Middle frontal gyrus (tissue), 1 donor: ENCODE measurements at regions not wholly inside any gene's neighbourhood (a gene's known extent, or its start where the extent isn't known, plus 50 kb on each side); places are given as distances from the start of the nearest gene placed in this dataset.

Experiments
- DNase-seq: peaks from one replicate; pipeline ENCODE4 v3.0.0-alpha.2; 2015; ENCODE audit warnings: low spot score; ENCODE audit errors: extremely low spot score

GRCh38 chr2:23106242-23106785, 278.7 kb upstream of the KLHL29 start:
- no peak for DNase-seq

- DNase-seq = no peak
Measured at GRCh38 chr2:23107327-23107941, 277.5 kb upstream of the KLHL29 start.

- no peak for DNase-seq
Measured at GRCh38 chr2:23111263-23111662, 273.7 kb upstream of the KLHL29 start.

GRCh38 chr2:23112517-23112916, 272.5 kb upstream of the KLHL29 start:
- DNase-seq = no peak

- no peak for DNase-seq
Measured at GRCh38 chr2:23114299-23114698, 270.7 kb upstream of the KLHL29 start.

GRCh38 chr2:23118313-23118712, 266.7 kb upstream of the KLHL29 start:
- no peak for DNase-seq

GRCh38 chr2:23118894-23119293, 266.1 kb upstream of the KLHL29 start:
- DNase-seq = no peak

- DNase-seq = no peak
Measured at GRCh38 chr2:23120161-23120560, 264.8 kb upstream of the KLHL29 start.

- no peak for DNase-seq
Measured at GRCh38 chr2:23121968-23122648, 262.9 kb upstream of the KLHL29 start.

GRCh38 chr2:23122681-23123215, 262.2 kb upstream of the KLHL29 start:
- DNase-seq = no peak

GRCh38 chr2:23123686-23124085, 261.3 kb upstream of the KLHL29 start:
- no peak for DNase-seq

GRCh38 chr2:23124214-23124750, 260.7 kb upstream of the KLHL29 start:
- DNase-seq = no peak

GRCh38 chr2:23127465-23127864, 257.5 kb upstream of the KLHL29 start:
- DNase-seq = no peak

GRCh38 chr2:23128684-23129292, 256.2 kb upstream of the KLHL29 start:
- DNase-seq = no peak

- no peak for DNase-seq
Measured at GRCh38 chr2:23131066-23131575, 253.9 kb upstream of the KLHL29 start.

GRCh38 chr2:23132000-23132399, 253.0 kb upstream of the KLHL29 start:
- DNase-seq = no peak

- DNase-seq = no peak
Measured at GRCh38 chr2:23132823-23133595, 252.0 kb upstream of the KLHL29 start.

GRCh38 chr2:23134726-23135125, 250.3 kb upstream of the KLHL29 start:
- DNase-seq = no peak

- DNase-seq = peak; percentile 45
Measured at GRCh38 chr2:23135481-23136100, 249.4 kb upstream of the KLHL29 start.

GRCh38 chr2:23137166-23137565, 247.8 kb upstream of the KLHL29 start:
- no peak for DNase-seq

GRCh38 chr2:23138701-23139100, 246.3 kb upstream of the KLHL29 start:
- no peak for DNase-seq
